ENCODE measurements at regions not wholly inside any gene's neighbourhood (a gene's known extent, or its start where the extent isn't known, plus 50 kb on each side); places are given as distances from the start of the nearest gene placed in this dataset.
"Not testable (repeated sequence)": the region's sequence is repeated elsewhere in the genome, so short reads cannot be mapped to it uniquely, and the experiment has no call there.

- intact Hi-C loops (cut with micrococcal nuclease; ENCODE audit: unreplicated experiment): no loop called here
Measured at GRCh38 chrX:138964501-138964900, 253.0 kb upstream of the FGF13 start.

GRCh38 chrX:138962419-138962818 is 250.9 kb upstream of the FGF13 start:
- intact Hi-C loops (cut with micrococcal nuclease; ENCODE audit: unreplicated experiment): not testable (repeated sequence)

More at GRCh38 chrX:138964501-138964900, 253.0 kb upstream of the FGF13 start:
- DNase-seq (ENCODE audit: low spot score): no peak
- POLR2A ChIA-PET: no interaction called here
- Histone ChIP-seq H3K36me3 (ENCODE audit: insufficient read depth, low read length) (no peaks in the 10 kb centered on the region), H3K9me3 (ENCODE audit: low read length) (no peaks in the 10 kb centered on the region), H3K9me2 (ENCODE audit: insufficient read depth, low read length) (no peaks in the 10 kb centered on the region), H3K27ac (ENCODE audit: low read depth, low read length, poor library complexity, severe bottlenecking) (no peak overlapping the region), H4K20me1 (ENCODE audit: insufficient read depth, low read length) (no peaks in the 10 kb centered on the region), H2AFZ (ENCODE audit: low read length) (no peak overlapping the region), H3K4me1 (ENCODE audit: insufficient read depth, low read length, poor library complexity, severe bottlenecking) (no peaks in the 10 kb centered on the region), H3K79me2 (ENCODE audit: insufficient read depth, low read depth, low read length) (no peaks in the 10 kb centered on the region), H3K4me2 (ENCODE audit: low read length) (no peak overlapping the region), H3K4me3 (ENCODE audit: low read depth, low read length, poor library complexity, severe bottlenecking) (no peak overlapping the region)
- CTCF ChIA-PET (ENCODE audit: unreplicated experiment): no interaction called here
- no TSS peak for BruUV-seq (replicated peaks)
- no peak for TF ChIP-seq EZH2phosphoT487 (IDR thresholded peaks at IDR 0.05; ENCODE audit: borderline replicate concordance, low read depth, low read length)
- no peak for TF ChIP-seq CTCF (conservative IDR thresholded peaks at IDR 0.05; ENCODE audit: low read length)

DNA sequence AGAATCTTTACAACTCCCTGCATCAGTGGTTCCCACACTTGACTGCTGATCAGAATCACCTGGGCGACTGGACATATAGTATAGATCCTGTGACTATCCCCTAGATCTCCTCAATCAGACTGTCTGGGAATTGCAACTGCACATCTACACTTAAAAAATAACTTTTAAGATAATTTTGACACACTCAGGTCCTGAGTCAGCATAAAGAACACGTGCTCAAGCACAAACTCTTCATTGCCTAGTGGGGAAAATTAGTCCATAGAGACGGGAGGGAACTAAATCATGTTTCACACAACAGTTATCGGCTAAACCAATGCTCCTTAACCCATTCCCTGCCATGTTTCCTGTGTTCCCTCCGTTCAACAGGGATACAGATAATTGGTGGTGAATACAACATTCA is 243.5 kb upstream of the FGF13 start:
- Histone ChIP-seq H4K20me1 (ENCODE audit: insufficient read depth, low read length) (no peaks in the 10 kb centered on the region), H3K4me3 (ENCODE audit: low read depth, low read length, poor library complexity, severe bottlenecking) (no peak overlapping the region), H3K9me3 (ENCODE audit: low read length) (no peaks in the 10 kb centered on the region), H3K36me3 (ENCODE audit: insufficient read depth, low read length) (no peaks in the 10 kb centered on the region), H3K4me1 (ENCODE audit: insufficient read depth, low read length, poor library complexity, severe bottlenecking) (no peaks in the 10 kb centered on the region), H3K79me2 (ENCODE audit: insufficient read depth, low read depth, low read length) (no peaks in the 10 kb centered on the region), H3K27ac (ENCODE audit: low read depth, low read length, poor library complexity, severe bottlenecking) (no peak overlapping the region), H3K4me2 (ENCODE audit: low read length) (no peak overlapping the region), H3K9me2 (ENCODE audit: insufficient read depth, low read length) (no peaks in the 10 kb centered on the region), H2AFZ (ENCODE audit: low read length) (no peak overlapping the region)
- no TSS peak for BruUV-seq (replicated peaks)
- TF ChIP-seq EZH2phosphoT487 (IDR thresholded peaks at IDR 0.05; ENCODE audit: borderline replicate concordance, low read depth, low read length): no peak
- no peak for TF ChIP-seq CTCF (conservative IDR thresholded peaks at IDR 0.05; ENCODE audit: low read length)
- CTCF ChIA-PET (ENCODE audit: unreplicated experiment): no interaction called here
- intact Hi-C loops (cut with micrococcal nuclease; ENCODE audit: unreplicated experiment): no loop called here
- DNase-seq (ENCODE audit: low spot score): no peak
- POLR2A ChIA-PET: no interaction called here

More at GRCh38 chrX:138962419-138962818, 250.9 kb upstream of the FGF13 start:
- H2AFZ ChIP-seq (ENCODE audit: low read length); H3K36me3 ChIP-seq (ENCODE audit: insufficient read depth, low read length); BruUV-seq (replicated peaks); H3K79me2 ChIP-seq (ENCODE audit: insufficient read depth, low read depth, low read length); H3K9me2 ChIP-seq (ENCODE audit: insufficient read depth, low read length); POLR2A ChIA-PET; CTCF ChIA-PET (ENCODE audit: unreplicated experiment); H3K9me3 ChIP-seq (ENCODE audit: low read length); H3K4me3 ChIP-seq (ENCODE audit: low read depth, low read length, poor library complexity, severe bottlenecking); H3K4me2 ChIP-seq (ENCODE audit: low read length); DNase-seq (ENCODE audit: low spot score); H4K20me1 ChIP-seq (ENCODE audit: insufficient read depth, low read length); H3K27ac ChIP-seq (ENCODE audit: low read depth, low read length, poor library complexity, severe bottlenecking); H3K4me1 ChIP-seq (ENCODE audit: insufficient read depth, low read length, poor library complexity, severe bottlenecking): not testable (repeated sequence)
